ENCODE measurements at regions not wholly inside any gene's neighbourhood (a gene's known extent, or its start where the extent isn't known, plus 50 kb on each side); places are given as distances from the start of the nearest gene placed in this dataset.

DNA sequence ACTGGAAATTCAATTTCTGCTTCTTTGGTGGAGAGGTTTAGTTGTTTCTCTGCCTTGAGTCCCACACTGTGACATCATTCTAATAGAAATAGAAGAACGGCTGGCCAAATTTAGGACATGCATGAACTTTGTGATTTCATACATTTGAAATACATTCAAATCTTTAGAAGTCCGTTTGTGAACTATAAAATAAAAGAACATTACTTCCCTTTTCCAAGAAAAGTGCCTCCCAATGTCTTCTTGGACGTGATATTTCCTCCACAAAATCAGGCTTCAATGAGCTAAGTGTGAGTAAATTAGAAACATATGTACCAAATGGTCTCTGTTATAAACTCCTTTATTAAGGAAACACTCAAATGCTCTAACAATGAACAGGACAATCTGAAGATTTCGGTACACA is 314.5 kb upstream of the AKR1E2 start:
- ATAC-seq (no peak), DNase-seq (no peak)
- intact Hi-C loops (cut with DNase I), result loop anchor here in 9 of 10 donors (5.0 to 10.0 kb wide), 12 partner anchors 143 to 1277 kb away; partner anchors contain the start of gene KLF6 (in 3 of the 9)
- Histone ChIP-seq H3K4me1 (peaks cover 0 to 48% (median 34%) of the 10 kb centered on the region in 9 donors), H3K36me3 (no peaks in the 10 kb centered on the region), H3K27me3 (no peaks in the 10 kb centered on the region), H3K9me3 (no peaks in the 10 kb centered on the region), H3K27ac (peak overlapping the region in 4 of 10 donors; percentile 8 to 90 (median 19)), H3K4me3 (no peak overlapping the region)
- WGBS, 2 donors, result 73 to 75% methylated on average over 4 of the region's 4 CpGs
- TF ChIP-seq, protein P1, sequence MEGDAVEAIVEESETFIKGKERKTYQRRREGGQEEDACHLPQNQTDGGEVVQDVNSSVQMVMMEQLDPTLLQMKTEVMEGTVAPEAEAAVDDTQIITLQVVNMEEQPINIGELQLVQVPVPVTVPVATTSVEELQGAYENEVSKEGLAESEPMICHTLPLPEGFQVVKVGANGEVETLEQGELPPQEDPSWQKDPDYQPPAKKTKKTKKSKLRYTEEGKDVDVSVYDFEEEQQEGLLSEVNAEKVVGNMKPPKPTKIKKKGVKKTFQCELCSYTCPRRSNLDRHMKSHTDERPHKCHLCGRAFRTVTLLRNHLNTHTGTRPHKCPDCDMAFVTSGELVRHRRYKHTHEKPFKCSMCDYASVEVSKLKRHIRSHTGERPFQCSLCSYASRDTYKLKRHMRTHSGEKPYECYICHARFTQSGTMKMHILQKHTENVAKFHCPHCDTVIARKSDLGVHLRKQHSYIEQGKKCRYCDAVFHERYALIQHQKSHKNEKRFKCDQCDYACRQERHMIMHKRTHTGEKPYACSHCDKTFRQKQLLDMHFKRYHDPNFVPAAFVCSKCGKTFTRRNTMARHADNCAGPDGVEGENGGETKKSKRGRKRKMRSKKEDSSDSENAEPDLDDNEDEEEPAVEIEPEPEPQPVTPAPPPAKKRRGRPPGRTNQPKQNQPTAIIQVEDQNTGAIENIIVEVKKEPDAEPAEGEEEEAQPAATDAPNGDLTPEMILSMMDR (IDR thresholded peaks at IDR 0.05), result no peak

DNA sequence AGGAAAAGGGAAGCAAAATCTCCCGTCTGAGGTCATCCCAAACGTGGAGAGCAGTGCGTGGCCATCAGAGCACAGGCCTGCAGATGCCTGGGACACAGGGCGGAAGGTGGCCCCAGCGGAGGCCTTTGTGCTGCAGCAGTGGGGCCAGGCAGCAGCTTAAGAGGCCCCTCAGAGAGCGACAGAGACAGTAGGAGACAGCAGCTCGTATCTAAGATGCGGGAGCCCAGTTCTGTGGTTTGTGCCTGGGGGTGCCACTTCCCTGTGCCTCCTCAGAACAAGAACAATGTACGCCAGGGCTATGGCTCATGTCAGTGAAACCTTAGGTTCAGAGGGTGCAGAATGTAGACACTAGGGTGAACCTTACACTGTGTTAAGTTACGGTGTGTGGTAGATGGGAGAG is 316.6 kb upstream of the AKR1E2 start:
- Histone ChIP-seq H3K36me3 (no peaks in the 10 kb centered on the region), H3K27ac (no peak overlapping the region), H3K27me3 (no peaks in the 10 kb centered on the region), H3K4me3 (no peak overlapping the region), H3K4me1 (peaks cover 0 to 31% (median 17%) of the 10 kb centered on the region in 9 donors), H3K9me3 (no peaks in the 10 kb centered on the region)
- DNase-seq, result no peak
- intact Hi-C loops (cut with DNase I), result loop anchor here in 1 of 10 donors (5.0 to 10.0 kb wide), 2 partner anchors 148 to 255 kb away; no protein-coding TSS in a partner anchor
- WGBS, 2 donors, result 94 to 95% methylated on average over 10 of the region's 10 CpGs
- no peak for ATAC-seq
- TF ChIP-seq, protein P1 (IDR thresholded peaks at IDR 0.05), result no peak

DNA sequence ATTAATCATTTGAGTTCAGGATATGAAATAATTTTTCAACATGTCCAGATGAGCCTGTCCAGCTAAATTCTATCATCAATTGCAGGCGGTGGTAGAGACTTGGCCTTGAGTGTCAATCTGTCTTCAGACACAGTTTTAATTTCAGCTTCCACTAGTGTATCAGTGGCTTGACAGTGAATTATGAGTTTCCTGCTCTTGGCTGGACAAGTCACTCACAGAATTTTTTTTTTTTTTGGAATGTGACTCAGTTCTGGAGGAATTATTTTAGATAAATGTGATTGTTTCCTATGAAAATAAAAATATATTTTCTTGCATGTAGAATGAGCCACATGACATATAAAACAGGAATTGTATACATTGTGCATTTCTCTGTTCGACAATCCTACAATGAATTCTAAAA is 319.9 kb upstream of the AKR1E2 start:
- Histone ChIP-seq H3K27me3 (no peaks in the 10 kb centered on the region), H3K27ac (no peak overlapping the region), H3K4me3 (no peak overlapping the region), H3K4me1 (peaks cover 0 to 6% (median 0%) of the 10 kb centered on the region in 9 donors), H3K9me3 (no peaks in the 10 kb centered on the region), H3K36me3 (no peaks in the 10 kb centered on the region)
- ATAC-seq (no peak), DNase-seq (no peak)
- 76 to 78% methylated on average over 2 of the region's 2 CpGs for WGBS, 2 donors
- TF ChIP-seq, protein P1 (IDR thresholded peaks at IDR 0.05), result no peak
- intact Hi-C loops (cut with DNase I), result loop anchor here in 1 of 10 donors (5.0 to 10.0 kb wide), 2 partner anchors 151 to 259 kb away; no protein-coding TSS in a partner anchor

DNA sequence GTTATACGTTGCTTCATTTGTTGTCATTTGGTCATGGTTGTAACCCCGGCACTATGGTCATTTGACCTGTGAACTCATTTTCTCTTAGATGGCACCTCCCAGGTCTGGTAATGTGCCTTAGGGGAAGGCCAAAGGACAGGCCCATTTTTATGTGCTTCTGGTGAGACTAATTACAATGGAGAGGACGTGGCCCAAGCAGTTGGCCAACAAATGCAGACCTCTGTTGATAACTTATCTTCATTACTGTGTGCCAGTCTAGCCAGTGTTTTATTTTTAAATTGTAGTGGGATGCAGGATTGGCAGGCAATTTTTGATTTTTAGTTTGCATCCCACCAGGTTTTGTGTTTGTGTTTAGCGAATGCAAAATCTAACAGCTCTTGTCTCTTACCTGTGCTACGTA is 321.5 kb upstream of the AKR1E2 start:
- Histone ChIP-seq H3K27me3 (no peaks in the 10 kb centered on the region), H3K4me3 (no peak overlapping the region), H3K4me1 (peaks cover 0 to 12% (median 0%) of the 10 kb centered on the region in 9 donors), H3K27ac (peak overlapping the region in 1 of 10 donors; percentile 29), H3K9me3 (no peaks in the 10 kb centered on the region), H3K36me3 (no peaks in the 10 kb centered on the region)
- intact Hi-C loops (cut with DNase I), result loop anchor here in 1 of 10 donors (10.0 kb wide), 1 partner anchor 260 kb away; no protein-coding TSS in a partner anchor
- 79 to 83% methylated on average over 5 of the region's 5 CpGs for WGBS, 2 donors
- DNase-seq (no peak), ATAC-seq (peak in 2 of 8 donors; percentile 57 to 70)
- TF ChIP-seq, protein P1 (IDR thresholded peaks at IDR 0.05), result no peak
